Stimulated activated CD4-positive, alpha-beta T cell treated with anti-CD3 and anti-CD28 coated beads, TNF-alpha, amount 100 ng/mL, for 4 hours (primary cell): ENCODE measurements at regions not wholly inside any gene's neighbourhood (a gene's known extent, or its start where the extent isn't known, plus 50 kb on each side); places are given as distances from the start of the nearest gene placed in this dataset.

Source experiments
- DNase-seq, 3 experiments: peaks; one replicate each; pipeline ENCODE4 v3.0.0-alpha.2; 2020; ENCODE audit warnings: low read depth in 3 of 3

- DNase-seq, result no peak
Measured at GRCh38 chr6:135798751-135799515, 52.6 kb upstream of the PDE7B start.
